AG04449 (cell line): ENCODE measurements at regions not wholly inside any gene's neighbourhood (a gene's known extent, or its start where the extent isn't known, plus 50 kb on each side); places are given as distances from the start of the nearest gene placed in this dataset.

Source experiments
- CTCF ChIA-PET: fragments of 350-600 bp; formaldehyde crosslinking; extraction: SDS; loops from one replicate; lab custom pipeline; 2021; ENCODE audit warnings: antibody characterized with exemption; lab: Yijun Ruan, JAX
- POLR2A ChIA-PET: fragments of 400-600, 350-600 bp; formaldehyde crosslinking; extraction: SDS; loops from one replicate; lab custom pipeline; 2020; ENCODE audit warnings: antibody characterized with exemption, inconsistent platforms; lab: Yijun Ruan, JAX
- DNase-seq: peaks from one replicate; pipeline ENCODE4 v3.0.0-alpha.2; 2010; ENCODE audit warnings: low read depth, low spot score
- H3K4me3 ChIP-seq: 2 replicates; pipeline ENCODE4 v1.5.1; 2011; ENCODE audit warnings: low read depth, mild to moderate bottlenecking, control low read depth, low read length
- CTCF ChIP-seq: IDR thresholded peaks from one replicate; pipeline ENCODE4 v1.5.1; 2011; ENCODE audit warnings: mild to moderate bottlenecking, moderate library complexity, low read length, control low read depth, inconsistent platforms; ENCODE audit not compliant: insufficient read depth; ENCODE audit errors: missing control alignments

DNA sequence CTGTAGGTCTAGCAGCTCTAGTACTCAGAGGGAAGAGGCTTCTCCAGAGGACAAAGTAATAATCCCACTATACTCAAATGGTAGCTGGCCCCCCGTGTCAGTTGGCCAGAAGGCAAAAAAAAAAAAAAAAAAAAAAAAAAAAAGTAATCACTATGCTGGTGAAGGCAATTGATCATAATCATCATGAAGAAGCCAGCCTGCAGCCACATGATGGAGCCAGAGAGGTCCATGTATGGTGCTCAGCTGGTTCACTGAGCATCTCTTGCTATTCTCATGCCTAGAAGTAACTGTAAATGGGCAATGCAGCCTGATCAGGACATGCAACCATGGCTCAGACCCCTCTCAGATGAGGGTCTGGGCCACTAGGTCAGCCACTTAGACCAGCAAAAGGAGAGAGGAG is 378.8 kb downstream of the MED13L start:
- no peak overlapping the region for H3K4me3 ChIP-seq
- ChIA-PET POLR2A (no interaction called here), CTCF (interaction anchor here (1.4 to 2.0 kb wide), 2 partner anchors 11 to 19 kb away, joined by 4 to 9 read pairs; no protein-coding TSS in a partner anchor)
- no peak for TF ChIP-seq CTCF
- no peak for DNase-seq

DNA sequence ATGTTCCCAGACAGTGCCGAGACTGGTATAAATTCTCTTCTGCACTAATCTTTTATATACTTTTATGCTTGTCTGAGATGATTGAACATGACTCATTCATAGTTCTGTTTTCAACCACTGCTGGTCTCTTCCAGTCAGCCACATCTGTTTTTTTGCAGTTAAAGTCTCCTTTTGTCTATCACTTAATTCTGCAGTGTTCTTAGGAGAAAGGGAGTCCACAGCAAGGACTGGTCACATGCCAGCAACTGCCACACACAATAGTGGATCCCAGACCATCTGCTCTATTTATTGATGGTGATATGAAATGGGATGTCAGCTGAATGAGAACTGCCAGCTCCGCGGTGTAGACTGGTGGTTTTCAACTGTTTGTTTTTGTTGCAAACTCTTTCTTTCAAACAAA is 379.8 kb downstream of the MED13L start:
- ChIA-PET POLR2A (no interaction called here), CTCF (interaction anchor here (2.0 kb wide), 1 partner anchor 20 kb away, joined by 9 read pairs; no protein-coding TSS in a partner anchor)
- DNase-seq, result no peak
- H3K4me3 ChIP-seq, result no peak overlapping the region
- no peak for TF ChIP-seq CTCF

DNA sequence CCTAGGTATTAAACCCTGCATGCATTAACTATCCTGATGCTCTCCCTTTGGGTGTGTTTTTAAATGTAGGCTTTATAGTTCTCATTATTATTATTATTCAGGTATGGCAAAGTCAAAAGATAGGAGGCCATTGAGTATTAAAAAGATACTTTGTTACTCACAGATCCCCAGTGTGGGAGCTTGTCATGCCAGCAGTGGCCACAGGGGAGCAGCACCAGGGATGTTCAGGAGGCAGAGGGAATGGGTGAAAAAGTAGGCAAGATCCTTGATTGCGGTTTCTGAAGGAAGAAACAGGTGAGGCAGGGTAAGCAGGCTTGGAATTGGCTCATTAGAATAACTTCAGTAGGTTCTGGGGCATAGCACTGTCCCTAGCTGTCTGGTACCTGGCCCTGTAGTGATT is 382.2 kb downstream of the MED13L start:
- CTCF ChIA-PET, result interaction anchor here (1.0 kb wide), 1 partner anchor 10 kb away, joined by 3 read pairs; no protein-coding TSS in a partner anchor
- POLR2A ChIA-PET, result no interaction called here
- H3K4me3 ChIP-seq, result no peak overlapping the region
- peak; percentile 38 for TF ChIP-seq CTCF
- no peak for DNase-seq

DNA sequence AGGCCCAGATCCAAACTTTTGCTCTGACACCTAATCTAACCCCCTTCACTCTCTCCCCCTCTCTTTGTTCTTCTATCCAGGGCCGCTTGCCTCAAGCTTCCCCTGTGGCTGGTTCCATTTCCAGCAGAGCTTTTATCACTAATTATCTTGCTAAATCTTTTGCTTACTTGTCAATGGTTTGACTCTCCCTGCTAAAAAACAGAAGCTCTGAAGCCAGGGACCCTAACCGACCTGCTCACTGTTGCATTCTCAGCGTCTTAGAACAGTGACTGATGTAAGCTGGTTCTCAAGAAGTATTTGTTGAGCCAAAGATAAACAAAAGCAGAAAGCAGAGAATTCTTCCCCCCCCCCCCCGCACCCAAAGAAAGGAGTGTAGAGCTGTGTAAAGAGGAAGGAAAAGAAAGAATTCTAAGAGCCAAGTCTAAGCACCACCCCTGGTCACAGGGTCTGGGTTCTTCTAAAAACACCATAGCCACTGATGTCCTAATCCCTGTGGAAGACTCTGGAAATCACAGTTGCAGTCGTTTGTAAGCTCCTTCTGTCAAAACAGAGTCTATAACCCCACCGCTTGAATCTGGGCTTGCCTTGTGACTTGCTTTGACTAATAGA is 385.8 kb downstream of the MED13L start:
- no peak for DNase-seq
- no peak for TF ChIP-seq CTCF
- no peak overlapping the region for H3K4me3 ChIP-seq
- POLR2A ChIA-PET, result no interaction called here
- CTCF ChIA-PET, result interaction anchor here (0.8 to 1.3 kb wide), 2 partner anchors 26 to 1266 kb away, joined by 3 to 6 read pairs; no protein-coding TSS in a partner anchor

DNA sequence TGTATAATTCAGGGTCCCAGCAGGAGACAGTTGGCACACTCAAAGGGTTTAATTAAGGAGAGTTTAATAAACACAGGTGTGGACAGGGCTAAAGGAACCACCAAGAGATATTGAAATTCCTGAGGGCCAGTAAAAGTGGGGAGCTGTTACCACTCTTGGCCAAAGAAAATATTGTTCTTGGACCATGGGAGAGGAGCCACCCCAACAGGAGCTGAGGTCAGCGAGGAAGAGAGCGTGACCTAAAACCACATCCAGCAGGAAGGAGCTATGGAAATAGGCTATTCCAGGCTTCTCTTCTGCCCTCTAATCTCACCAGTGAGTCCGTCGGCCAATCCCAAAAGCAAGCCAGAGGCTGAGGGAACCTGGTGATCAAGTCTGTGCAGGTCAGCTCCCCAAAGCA is 390.8 kb downstream of the MED13L start:
- CTCF ChIA-PET, result no interaction called here
- no peak for DNase-seq
- no peak overlapping the region for H3K4me3 ChIP-seq

More for the DNA sequence above, 390.8 kb downstream of the MED13L start:
- POLR2A ChIA-PET, result no interaction called here
- TF ChIP-seq CTCF, result no peak
